ENCODE measurements at regions not wholly inside any gene's neighbourhood (a gene's known extent, or its start where the extent isn't known, plus 50 kb on each side); places are given as distances from the start of the nearest gene placed in this dataset.

GRCh38 chr3:180378496-180378895 is 223.5 kb upstream of the TTC14 start:
- no peaks in the 10 kb centered on the region for H3K27me3 ChIP-seq
- no peak overlapping the region for H3K27ac ChIP-seq
- no peak for DNase-seq (ENCODE audit: low spot score in 2 of 2)
- H3K9me3 ChIP-seq: no peaks in the 10 kb centered on the region
- H3K36me3 ChIP-seq: no peaks in the 10 kb centered on the region
- no peak overlapping the region for H3K4me3 ChIP-seq
- no peak for TF ChIP-seq CTCF (IDR thresholded peaks at IDR 0.05)
- no peak for TF ChIP-seq EP300 (IDR thresholded peaks at IDR 0.05)
- no peak for TF ChIP-seq POLR2AphosphoS5 (IDR thresholded peaks at IDR 0.05)
- no peak for TF ChIP-seq POLR2A (IDR thresholded peaks at IDR 0.05)
- H3K4me1 ChIP-seq: no peaks in the 10 kb centered on the region
- WGBS: 91% methylated on average over 4 of the region's 4 CpGs

DNA sequence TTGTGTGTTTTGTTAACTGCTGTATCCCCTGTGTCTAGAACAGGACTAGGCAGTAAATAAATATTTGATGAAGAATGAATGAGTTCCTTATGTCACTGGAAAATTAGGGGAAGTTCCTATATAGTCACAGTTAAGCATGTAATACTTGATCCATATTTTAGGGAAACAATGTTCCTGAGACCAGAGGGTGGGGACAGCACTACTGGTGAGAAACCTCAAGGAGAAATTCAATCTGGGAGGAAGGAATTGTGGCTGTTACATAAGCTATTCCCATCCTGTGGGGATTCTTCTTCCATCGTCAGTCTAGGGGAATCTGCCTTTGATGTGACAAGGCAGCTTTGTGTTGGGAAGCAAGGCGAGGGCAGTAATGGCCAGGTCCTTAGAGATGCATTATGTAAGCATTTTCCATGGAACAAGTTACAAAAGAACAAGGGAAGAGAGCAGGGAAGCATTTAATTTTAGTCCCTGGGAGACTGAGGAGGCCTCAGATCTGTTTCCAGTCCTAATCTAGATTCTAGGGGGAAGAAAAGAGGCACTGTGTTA is 219.3 kb upstream of the TTC14 start:
- no peaks in the 10 kb centered on the region for H3K36me3 ChIP-seq
- no peaks in the 10 kb centered on the region for H3K9me3 ChIP-seq
- H3K27me3 ChIP-seq: no peaks in the 10 kb centered on the region
- WGBS: 53% methylated on average over 2 of the region's 2 CpGs
- TF ChIP-seq CTCF (IDR thresholded peaks at IDR 0.05) (no peak), POLR2AphosphoS5 (IDR thresholded peaks at IDR 0.05) (no peak), POLR2A (IDR thresholded peaks at IDR 0.05) (no peak), EP300 (IDR thresholded peaks at IDR 0.05) (no peak)
- no peak overlapping the region for H3K4me3 ChIP-seq
- no peak for DNase-seq (ENCODE audit: low spot score in 2 of 2)
- H3K4me1 ChIP-seq: no peaks in the 10 kb centered on the region
- no peak overlapping the region for H3K27ac ChIP-seq

- no peaks in the 10 kb centered on the region for H3K4me1 ChIP-seq
- no peaks in the 10 kb centered on the region for H3K27me3 ChIP-seq
- TF ChIP-seq POLR2AphosphoS5 (IDR thresholded peaks at IDR 0.05) (no peak), POLR2A (IDR thresholded peaks at IDR 0.05) (no peak), CTCF (IDR thresholded peaks at IDR 0.05) (no peak)
- WGBS: 66% methylated on average over 2 of the region's 2 CpGs
- H3K27ac ChIP-seq: no peak overlapping the region
- no peak overlapping the region for H3K4me3 ChIP-seq
- H3K9me3 ChIP-seq: no peaks in the 10 kb centered on the region
- DNase-seq (ENCODE audit: low spot score in 2 of 2): no peak
- H3K36me3 ChIP-seq: no peaks in the 10 kb centered on the region
Observed at GRCh38 chr3:180383332-180384020, 218.5 kb upstream of the TTC14 start.

GRCh38 chr3:180390313-180390712 is 211.7 kb upstream of the TTC14 start:
- TF ChIP-seq EP300 (IDR thresholded peaks at IDR 0.05) (no peak), CTCF (IDR thresholded peaks at IDR 0.05) (no peak), POLR2AphosphoS5 (IDR thresholded peaks at IDR 0.05) (no peak), POLR2A (IDR thresholded peaks at IDR 0.05) (no peak)
- no peaks in the 10 kb centered on the region for H3K36me3 ChIP-seq
- H3K4me3 ChIP-seq: no peak overlapping the region
- H3K27ac ChIP-seq: no peak overlapping the region
- no peaks in the 10 kb centered on the region for H3K9me3 ChIP-seq
- no peak for DNase-seq (ENCODE audit: low spot score in 2 of 2)
- H3K27me3 ChIP-seq: no peaks in the 10 kb centered on the region
- H3K4me1 ChIP-seq: no peaks in the 10 kb centered on the region

GRCh38 chr3:180391001-180391400 is 211.0 kb upstream of the TTC14 start:
- H3K4me1 ChIP-seq: no peaks in the 10 kb centered on the region
- H3K36me3 ChIP-seq: no peaks in the 10 kb centered on the region
- no peak for DNase-seq (ENCODE audit: low spot score in 2 of 2)
- TF ChIP-seq POLR2AphosphoS5 (IDR thresholded peaks at IDR 0.05) (no peak), POLR2A (IDR thresholded peaks at IDR 0.05) (no peak), EP300 (IDR thresholded peaks at IDR 0.05) (no peak), CTCF (IDR thresholded peaks at IDR 0.05) (no peak)
- WGBS: 22% methylated on average over 1 of the region's 1 CpG
- H3K27me3 ChIP-seq: no peaks in the 10 kb centered on the region
- no peak overlapping the region for H3K4me3 ChIP-seq
- H3K27ac ChIP-seq: no peak overlapping the region
- H3K9me3 ChIP-seq: no peaks in the 10 kb centered on the region

Data from suprapubic skin (tissue), 4 donors.